ENCODE measurements at regions not wholly inside any gene's neighbourhood (a gene's known extent, or its start where the extent isn't known, plus 50 kb on each side); places are given as distances from the start of the nearest gene placed in this dataset.
A peak's percentile ranks its signal among the peaks of the same experiment; 100 is the strongest.

- no peak for DNase-seq
Measured at GRCh38 chr10:78959217-78959923, 109.4 kb upstream of the ZMIZ1 start.

GRCh38 chr10:78959924-78960285, 108.9 kb upstream of the ZMIZ1 start:
- DNase-seq = no peak

GRCh38 chr10:78960316-78960800, 108.4 kb upstream of the ZMIZ1 start:
- DNase-seq = no peak

GRCh38 chr10:78961760-78962159, 107.0 kb upstream of the ZMIZ1 start:
- DNase-seq = no peak

- no peak for DNase-seq
Measured at GRCh38 chr10:78963074-78964034, 105.4 kb upstream of the ZMIZ1 start.

- no peak for DNase-seq
Measured at GRCh38 chr10:78964274-78964951, 104.4 kb upstream of the ZMIZ1 start.

- no peak for DNase-seq
Measured at GRCh38 chr10:78964952-78965633, 103.7 kb upstream of the ZMIZ1 start.

GRCh38 chr10:78966182-78966787, 102.5 kb upstream of the ZMIZ1 start:
- no peak for DNase-seq

- DNase-seq = no peak
Measured at GRCh38 chr10:78966844-78967488, 101.8 kb upstream of the ZMIZ1 start.

GRCh38 chr10:78968300-78968942, 100.3 kb upstream of the ZMIZ1 start:
- DNase-seq = no peak

GRCh38 chr10:78968943-78969342, 99.8 kb upstream of the ZMIZ1 start:
- DNase-seq = no peak

- DNase-seq = no peak
Measured at GRCh38 chr10:78969719-78970118, 99.0 kb upstream of the ZMIZ1 start.

- DNase-seq = no peak
Measured at GRCh38 chr10:78970261-78970660, 98.5 kb upstream of the ZMIZ1 start.

- no peak for DNase-seq
Measured at GRCh38 chr10:78971094-78971682, 97.6 kb upstream of the ZMIZ1 start.

- DNase-seq = peak; percentile 69
Measured at GRCh38 chr10:78972160-78972946, 96.4 kb upstream of the ZMIZ1 start.

GRCh38 chr10:78972947-78973900, 95.5 kb upstream of the ZMIZ1 start:
- peak; percentile 88 for DNase-seq

GRCh38 chr10:78973901-78974616, 94.7 kb upstream of the ZMIZ1 start:
- no peak for DNase-seq
